ENCODE measurements at regions not wholly inside any gene's neighbourhood (a gene's known extent, or its start where the extent isn't known, plus 50 kb on each side); places are given as distances from the start of the nearest gene placed in this dataset.
"Not testable (repeated sequence)": the region's sequence is repeated elsewhere in the genome, so short reads cannot be mapped to it uniquely, and the experiment has no call there.

DNA sequence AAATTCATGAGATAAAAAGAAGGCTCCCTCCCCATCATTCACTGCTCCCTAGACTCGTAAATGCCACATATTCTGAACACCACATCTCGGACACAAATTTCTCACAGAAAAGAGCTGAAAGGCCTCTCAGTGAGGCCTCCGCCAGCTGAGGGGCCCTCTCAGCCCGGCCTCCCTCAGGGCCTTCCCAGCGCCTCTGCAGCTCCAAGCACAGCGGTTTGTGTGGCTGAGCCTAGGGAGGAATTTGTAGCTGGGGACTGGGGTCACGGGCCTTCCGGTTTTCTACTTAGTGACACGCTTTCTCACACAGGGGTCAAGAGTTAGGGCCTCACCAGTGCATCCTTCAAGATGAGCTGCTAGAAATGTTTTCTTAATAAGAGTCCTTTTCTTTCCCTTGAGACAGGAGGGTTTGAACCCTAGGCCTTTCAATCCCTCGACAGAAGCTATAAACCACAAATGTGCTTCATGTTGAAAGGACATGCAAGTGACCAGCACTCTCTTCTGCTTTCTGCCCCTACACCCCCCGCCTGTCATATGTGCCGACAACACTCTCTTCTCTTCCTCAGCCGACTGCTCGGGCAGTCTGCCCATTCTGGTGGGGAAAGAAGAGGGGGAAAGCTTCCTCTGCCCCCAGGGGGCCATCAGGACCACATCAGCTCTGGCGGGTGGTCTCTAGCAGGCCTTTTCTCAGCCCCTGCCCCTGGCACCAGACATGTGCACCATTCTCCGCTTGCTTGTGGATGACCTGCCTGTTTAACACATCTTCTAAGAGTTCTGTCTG lies 104.9 kb downstream of the CHIC2 start:
- DNase-seq, result no peak

DNA sequence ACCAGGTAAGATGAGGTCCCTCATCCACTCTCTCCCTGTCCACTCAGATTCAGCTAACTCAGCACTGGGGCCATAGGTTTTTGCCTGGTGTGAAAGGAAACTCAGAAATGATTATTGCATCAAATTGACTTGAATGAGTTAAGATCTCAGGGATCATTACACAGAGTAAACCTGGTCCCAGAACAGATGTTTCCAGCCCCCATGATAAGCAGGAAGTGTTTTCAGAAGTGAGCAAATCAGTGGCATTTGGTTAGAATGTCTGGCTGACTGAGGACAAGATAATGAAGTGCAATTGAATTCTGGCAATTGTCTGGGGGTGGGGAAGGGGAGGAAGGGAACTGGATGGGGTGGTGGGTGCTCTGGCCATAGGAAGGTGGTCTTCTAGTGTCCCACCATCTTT lies 108.0 kb downstream of the CHIC2 start:
- no peak for DNase-seq

DNA sequence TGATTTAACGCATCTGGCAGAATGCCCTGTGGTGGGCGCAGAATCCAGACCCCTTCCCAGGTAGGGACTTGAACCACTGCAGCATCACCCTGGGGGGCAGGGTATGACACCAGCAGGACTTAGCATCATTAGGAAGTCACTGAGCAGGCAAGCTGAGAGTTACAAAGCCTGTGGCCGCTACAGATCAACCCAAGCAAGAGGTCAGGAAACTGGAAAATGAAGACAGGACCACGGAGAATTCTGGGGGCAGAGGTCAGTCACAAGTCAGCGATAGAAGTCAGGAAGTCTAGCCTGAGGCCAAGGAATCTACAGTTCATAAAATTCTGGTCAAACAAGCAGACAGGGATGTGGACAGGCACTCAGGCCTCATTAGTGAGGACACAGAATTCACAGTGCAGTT lies 108.4 kb downstream of the CHIC2 start:
- no peak for DNase-seq

DNA sequence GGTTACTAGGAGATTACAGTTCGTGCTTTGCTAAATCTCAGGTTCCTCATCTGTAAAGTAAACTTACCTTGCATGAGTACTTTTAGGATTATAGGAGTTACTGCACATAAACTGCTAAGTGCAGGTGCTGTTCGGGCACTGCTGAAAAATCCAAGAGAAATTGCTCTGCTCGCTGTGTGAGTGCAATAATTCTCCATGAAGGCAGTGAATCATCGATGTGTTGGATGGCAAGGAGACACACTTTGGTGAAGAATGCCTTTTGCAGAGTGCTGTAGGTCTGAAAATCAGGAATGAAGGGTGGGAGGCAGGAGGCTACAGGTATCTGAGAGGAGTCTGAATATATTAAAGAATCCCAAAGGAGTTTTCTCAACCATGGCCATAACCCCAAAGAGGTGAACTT lies 113.0 kb downstream of the CHIC2 start:
- no peak for DNase-seq

DNA sequence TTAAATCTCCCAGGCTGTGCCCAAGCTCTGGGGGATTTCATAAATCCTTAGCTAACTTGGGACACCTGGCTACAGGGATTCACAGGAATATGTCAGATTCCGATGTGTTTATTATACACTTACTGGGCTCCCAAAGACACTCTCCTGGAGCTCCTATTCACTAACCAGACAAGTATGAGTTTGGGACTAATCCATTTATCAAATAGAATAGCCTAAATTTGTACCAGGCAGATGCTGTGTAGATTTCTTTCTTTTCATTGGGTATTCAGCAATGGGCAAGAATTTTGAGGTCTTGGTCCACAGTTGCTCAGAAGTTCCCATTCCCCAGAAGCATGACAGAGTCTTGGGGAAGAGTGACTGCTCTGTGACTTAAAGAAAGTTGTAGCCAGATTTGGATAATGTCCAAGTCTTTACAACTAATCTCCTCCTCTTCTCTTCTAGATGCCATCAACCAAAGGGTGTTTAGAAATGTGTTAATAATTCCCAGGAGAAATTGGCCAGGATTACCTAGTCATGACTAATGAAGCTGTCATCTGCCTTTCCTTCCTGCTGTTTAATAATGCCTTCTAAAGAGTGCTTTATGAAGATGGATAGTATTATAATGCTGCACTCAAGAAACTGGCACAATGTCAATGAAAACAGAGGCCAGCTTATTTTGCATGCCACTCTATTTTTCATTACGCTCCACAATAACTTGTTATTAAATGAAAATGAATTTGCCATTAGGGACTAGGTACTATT lies 120.9 kb downstream of the CHIC2 start:
- no peak for DNase-seq

DNA sequence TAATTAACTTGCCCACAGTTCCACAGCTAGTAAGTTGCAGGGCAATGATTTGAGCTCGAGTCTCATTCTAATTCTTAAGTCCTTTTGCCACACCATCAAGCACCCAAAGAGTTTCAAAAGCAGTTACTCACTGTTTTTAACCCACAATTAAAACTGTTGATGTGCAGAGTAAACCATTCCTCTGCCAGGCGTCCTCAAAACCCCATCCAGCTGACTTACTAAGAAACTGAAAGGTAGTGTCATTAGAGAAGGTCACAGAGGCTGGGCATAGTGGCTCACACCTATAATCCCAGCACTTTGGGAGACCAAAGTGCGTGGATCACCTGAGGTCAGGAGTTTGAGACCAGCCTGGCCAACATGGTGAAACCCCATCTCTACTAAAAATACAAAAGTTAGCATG lies 121.7 kb downstream of the CHIC2 start:
- DNase-seq, result no peak

DNA sequence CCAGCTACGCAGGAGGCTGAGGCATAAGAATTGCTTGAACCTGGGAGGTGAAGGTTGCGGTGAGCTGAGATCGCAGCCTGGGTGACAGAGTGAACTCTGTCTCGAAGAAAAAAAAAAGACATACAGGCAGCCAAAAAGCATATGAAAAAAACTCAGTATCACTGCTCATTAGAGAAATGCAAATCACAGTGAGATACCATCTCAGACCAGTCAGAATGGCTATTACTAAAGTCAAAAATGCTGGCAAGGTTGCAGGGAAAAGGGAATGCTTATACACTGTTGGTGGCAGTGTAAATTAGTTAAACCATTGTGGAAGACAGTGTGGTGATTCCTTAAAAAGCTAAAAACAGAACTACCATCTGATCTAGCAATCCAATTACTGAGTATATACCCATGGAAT lies 123.1 kb downstream of the CHIC2 start:
- no peak for DNase-seq

DNA sequence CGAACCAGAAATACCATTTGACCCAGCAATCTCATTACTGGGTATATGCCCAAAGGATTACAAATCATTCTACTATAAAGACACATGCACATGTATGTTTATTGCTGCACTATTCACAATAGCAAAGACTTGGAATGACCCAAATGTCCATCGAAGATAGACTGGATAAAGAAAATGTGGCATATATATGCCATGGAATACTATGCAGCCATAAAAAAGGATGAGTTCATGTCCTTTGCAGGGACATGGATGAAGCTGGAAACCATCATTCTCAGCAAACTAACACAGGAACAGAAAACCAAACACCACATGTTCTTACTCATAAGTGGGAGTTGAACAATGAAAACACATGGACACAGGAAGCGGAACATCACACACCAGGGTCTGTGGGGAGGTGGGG lies 124.5 kb downstream of the CHIC2 start:
- DNase-seq, result not testable (repeated sequence)

DNA sequence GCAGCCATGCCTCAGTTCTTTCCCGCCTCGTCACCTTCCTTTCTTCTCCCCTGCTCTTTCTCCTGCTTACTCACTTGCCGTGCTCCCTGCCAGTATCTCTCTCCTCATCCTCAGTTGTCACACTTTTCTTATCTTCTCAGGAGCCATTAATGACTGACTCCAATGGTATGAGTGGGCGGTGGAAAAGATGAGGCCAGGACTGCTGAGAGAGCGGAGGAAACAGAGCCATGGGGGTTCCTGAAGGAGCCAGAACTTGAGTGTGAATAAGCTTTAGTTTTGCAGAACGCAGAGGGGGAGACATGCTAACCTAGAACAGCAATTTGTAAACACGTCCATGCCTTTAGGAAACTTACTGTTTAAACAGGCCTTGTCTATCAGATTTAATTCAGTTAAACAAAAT lies 126.5 kb downstream of the CHIC2 start:
- DNase-seq, result no peak

DNA sequence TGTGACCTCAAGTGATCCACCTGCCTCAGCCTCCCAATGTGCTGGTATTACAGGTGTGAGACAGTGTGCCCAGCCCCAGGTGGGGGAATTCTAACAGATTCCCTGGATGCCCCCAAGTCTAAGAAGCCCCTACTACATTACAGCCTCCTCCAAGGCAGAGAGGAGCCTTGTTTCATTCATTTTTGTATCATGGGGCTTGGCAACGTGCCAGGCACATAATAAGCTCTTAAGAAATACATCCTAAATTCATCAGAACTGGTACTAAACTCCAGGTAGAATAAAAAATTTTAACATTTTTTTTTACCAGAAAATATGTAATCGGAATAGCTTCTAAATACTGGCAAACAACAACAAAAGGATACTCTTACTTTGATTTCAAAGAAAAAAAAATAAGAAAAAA lies 127.1 kb downstream of the CHIC2 start:
- DNase-seq, result no peak

DNA sequence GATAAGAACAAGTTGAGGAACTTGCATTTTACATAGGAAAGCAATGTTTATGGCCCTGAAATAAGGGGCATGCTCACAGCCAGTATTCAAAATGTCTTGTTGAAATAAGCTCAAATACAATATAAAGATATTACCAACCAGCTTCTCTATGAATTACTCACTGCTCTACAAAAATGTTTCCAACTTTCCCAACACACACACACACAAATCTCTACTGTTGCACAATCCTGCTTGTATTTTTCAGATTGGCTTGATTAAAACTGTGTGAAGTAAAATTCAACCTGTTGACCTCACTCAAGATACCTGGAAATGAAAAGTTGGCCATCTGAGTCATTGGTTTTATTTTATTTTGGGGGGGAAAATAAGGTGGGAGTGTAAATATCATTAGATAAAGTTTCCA lies 128.6 kb downstream of the CHIC2 start:
- DNase-seq, result no peak

DNA sequence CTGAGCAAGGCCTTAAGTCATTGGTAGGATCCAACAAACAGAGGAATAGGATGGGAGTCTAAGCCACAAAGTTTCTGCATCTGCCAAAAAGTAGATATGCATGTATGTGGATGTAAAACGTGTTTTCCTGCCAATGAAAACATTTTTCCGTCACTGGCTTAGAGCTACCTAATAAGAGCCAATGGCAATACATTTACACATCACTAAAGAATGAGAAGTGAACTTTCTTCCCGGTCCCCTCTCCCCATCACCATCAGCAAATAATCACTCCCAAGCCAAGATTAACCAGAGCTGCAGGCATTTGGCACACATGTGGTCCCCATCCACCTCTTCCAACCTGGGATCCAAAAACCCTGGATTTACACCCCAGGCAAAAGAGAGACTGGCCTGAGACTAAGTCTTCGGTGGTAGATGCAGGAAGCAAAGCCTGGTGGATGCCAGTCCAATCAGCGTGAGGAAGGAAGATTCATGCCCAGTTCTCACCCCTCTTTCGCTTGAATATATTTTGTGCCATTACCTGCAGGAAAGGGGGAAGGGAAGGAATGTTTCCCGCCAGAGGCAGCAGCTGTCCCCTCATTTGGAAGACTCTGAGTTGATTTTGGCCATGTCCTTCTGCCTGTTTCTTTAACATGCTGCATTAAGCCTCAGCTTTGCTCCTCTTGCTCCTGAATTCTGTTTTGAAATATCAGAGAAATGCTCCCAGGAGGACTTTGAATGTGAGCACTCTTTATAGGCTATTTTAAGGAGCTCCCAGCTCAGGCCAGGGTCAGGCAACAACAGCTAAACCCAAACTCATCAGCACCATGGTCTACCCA lies 131.4 kb downstream of the CHIC2 start:
- DNase-seq, result no peak

DNA sequence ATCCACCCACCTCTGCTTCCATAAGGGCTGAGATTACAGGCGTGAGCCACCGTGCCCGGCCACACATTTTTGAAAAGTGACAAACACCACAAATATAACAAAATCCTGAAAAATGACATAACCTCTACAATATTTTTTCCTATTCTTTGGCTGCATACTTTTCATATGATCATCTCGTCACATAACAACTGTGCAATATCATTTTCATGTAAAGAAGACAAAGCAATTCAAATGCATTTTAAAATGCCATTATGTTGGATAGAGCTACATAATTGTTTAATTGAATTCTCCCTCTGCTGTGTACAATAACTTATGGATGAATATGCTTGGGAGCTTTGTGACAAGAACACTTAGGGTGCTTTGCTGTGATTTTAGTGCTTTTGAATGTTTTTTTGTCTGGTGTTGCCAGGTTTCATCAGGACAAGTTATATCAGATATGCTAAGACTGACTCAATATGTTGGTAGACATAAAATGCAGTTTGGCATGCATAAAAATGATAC lies 132.9 kb downstream of the CHIC2 start:
- no peak for DNase-seq

DNA sequence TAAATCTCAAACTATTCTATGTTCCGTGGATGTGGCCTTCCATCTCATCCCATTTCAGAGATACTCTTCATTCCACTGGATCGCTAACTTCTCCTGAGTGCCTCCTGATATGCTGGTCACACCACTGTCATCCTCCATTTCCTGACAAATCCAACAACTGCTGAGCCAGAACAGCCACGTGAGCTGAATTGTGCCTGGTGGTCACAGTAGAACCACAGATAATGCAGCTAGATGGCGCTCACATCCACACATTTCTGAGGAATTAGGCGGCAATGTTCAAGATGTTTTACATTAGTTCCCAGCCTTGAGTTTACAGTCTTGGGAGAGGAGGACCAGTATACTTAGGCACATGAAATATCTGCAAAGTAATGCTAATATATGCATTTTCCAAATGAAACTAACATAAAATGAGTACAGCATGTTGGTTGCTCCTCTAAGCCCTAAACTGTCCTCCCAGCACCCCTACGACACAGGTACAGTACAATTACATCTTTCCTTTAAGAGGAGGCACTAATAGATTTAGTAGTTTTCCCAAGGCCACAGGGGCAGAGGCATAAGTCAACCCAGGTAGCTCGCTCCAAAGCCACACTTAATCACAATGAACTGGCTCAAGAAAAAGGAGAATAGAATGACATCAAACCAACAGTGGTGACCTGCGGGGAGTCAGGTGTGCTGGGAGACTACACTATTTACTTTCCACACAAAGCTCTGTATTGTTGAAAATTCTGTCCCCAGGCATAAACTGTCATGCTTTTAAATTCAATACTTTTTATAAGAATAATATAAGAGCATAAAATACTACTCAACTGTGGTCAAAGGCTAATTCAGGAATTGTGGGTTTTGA lies 134.2 kb downstream of the CHIC2 start:
- DNase-seq, result peak; percentile 77 to 86

DNA sequence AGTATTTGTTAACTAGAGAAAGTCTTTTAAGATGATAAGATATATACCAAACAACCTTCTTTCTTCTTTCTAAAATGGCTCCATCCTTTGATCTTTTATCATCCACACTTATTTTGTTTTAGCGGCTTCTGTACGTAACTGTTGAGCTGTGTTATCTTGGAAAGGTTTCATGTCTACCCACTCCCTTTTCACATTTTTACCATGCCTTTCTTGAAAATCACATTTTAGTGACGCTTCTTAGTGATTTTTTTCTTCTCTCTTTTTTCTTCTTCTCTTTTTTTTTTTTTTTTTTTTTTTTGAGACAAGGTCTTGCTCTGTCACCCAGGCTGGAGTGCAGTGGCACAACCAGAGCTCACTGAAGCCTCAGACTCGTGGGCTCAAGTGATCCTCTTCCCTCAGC lies 135.1 kb downstream of the CHIC2 start:
- DNase-seq, result no peak

DNA sequence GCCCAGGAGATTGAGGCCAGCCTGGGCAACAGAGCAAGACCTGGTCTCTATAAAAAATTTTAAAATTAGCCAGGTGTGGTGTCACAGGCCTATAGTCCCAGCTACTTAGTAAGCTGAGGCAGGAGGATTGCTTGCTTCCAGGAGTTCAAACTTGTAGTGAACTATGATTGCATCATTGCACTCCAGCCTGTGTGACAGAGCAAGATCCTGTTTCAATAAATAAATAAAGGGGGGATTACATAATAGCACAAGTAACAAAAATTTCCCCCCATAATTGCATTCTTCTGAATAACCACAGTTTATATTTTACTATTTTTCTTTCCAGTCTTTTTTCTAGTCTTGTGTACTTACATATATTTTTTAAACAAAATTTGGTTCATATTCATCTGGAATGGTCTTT lies 135.6 kb downstream of the CHIC2 start:
- no peak for DNase-seq

DNA sequence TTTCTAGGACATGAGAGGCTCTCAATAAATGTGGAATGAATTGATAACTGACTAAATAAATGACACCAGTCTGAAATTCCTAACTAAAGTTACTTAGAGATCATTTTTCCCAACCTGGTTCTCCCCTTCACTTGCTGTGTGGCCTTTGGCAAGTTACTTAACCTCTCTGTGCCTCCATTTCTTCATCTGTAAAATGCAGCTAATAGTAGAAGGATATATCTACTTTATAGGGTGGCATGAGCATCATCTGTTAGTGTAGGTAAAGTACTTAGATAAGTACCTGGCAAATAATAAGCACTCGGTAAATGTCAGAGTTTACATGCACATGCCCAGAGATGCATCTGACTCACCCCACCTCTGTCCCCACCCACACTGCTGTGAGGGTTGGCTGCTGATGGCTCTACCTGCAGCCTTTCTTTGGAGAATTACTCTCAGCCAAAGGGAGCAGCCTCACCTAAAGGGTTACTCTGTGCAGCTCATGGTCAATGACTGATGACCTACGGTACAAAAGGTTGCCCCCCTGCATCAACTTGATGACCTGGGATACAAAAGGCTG lies 139.3 kb downstream of the CHIC2 start:
- no peak for DNase-seq

DNA sequence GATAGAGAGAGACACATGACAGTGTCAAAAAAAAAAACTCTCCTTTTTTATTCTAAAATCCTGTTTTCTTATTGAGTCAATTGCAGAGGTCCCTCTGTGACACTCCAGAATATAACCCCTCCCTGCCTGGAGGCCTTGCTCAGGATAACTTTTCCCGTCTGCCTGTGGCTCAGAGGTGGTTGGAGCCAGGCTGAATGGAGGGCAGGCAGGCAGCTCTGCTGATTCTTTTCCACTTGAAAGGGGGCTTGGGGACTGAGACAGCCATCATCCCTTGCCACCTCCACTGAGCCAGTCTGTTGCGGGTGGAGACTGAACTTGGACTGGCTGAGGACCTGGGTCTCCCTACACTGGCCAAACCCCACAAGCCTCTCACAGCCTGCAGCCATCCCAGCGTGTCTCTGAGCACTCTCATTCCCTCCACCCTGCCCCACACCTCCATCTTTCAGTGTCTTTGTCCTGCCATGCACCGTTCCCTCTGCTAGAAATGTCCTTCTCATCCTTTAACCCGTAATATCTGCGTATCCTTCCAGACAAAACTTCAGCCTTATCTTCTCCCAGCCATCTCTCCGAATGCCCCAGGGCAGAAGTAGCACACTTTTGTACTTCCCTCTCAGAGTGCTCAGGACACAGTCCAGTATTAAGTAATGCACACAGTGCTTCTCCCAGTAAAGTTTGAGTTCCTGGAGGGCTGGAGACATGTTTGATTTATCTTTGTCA lies 139.9 kb downstream of the CHIC2 start:
- DNase-seq, result no peak

DNA sequence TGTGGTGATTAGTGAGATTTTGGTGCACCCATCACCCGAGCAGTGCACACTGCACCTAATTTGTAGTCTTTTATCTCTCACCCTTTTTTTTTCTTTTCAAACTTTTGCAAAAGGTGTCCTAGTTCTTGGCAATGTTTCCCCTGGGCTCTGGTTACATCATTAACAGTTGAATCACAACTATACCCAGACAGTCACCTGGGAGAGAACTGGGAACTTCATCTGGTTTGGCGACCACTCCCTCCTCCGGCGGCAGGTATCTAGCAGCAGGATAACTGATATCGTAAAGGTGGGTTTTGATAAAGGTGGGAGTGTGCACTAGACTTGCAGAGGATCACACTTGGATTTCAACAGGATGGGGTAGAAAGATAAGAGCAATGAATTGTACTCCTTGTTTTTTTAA lies 140.5 kb downstream of the CHIC2 start:
- DNase-seq, result peak in 1 of 2 experiments; percentile 6

DNA sequence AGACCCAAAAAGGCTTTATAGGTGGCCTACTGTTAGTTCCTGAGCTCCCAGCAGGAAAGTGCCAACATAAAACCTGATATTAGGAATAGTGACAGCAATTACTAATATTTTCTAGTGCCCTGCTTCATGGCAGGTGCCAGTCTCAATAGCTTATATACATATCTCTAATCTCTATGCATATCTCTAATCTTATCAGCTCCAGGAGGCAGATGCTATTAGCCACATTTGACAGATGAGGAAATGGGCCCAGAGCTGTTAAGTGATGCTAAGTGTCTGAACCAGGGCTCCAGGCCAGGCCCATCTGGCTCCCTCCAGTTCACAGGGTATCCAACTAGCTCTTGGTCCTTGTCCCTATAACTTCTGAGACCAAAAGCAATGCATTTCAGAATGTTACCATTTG lies 142.5 kb downstream of the CHIC2 start:
- no peak for DNase-seq

DNA sequence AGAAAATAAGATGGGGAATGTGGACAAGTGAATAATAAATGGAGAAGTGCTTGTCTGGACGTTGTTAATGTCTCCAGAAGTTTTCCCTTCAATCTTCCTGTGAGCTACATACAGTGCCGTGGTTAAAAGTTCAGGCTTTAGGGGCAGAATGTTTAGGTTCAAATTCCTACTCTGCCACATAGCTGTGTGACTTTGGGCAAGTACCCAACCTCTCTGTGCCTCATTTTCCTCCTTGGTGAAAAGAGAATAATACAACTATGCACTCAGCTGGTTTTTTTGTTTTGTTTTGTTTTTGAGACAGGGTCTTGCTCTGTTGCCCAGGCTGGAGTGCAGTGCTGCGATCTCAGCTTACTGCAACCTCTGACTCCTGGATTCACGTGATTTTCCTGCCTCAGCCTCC lies 143.5 kb downstream of the CHIC2 start:
- no peak for DNase-seq

DNA sequence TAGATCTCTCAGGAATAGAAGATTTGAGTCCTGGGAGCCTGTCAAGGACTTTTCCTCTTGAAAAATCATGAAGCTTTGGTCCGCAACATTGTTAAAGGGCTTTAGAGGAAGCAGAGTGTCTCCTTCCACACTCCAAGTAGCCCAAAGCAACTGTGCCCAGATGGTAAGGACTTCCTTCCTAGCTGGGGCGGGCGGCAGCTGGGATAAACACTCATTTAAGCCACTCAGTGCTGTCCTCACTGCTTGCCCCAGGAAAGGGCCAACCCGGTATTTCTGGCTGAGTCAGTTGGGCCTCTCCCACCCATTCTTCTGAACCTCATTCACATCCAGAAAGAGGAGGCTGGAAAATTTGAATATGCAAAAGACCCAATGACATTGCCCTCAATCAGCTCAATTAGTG lies 144.3 kb downstream of the CHIC2 start:
- DNase-seq, result peak; percentile 92 to 94

All from NCI-H526 (cell line).